Stimulated activated CD4-positive, alpha-beta T cell treated with anti-CD3 and anti-CD28 coated beads, Interleukin-1b, Interleukin-23, amount 100 ng/mL, for 1 hour (primary cell): ENCODE measurements at regions not wholly inside any gene's neighbourhood (a gene's known extent, or its start where the extent isn't known, plus 50 kb on each side); places are given as distances from the start of the nearest gene placed in this dataset.

Source experiments
- DNase-seq, 2 donors: peaks; one replicate each; pipeline ENCODE4 v3.0.0-alpha.2; 2020; ENCODE audit warnings: low read depth in 2 of 2

GRCh38 chr16:86317813-86318650 is 192.3 kb upstream of the FOXF1 start:
- DNase-seq, result no peak

GRCh38 chr16:86319585-86320236 is 190.6 kb upstream of the FOXF1 start:
- DNase-seq, result no peak

GRCh38 chr16:86320237-86320595 is 190.1 kb upstream of the FOXF1 start:
- no peak for DNase-seq

- no peak for DNase-seq
Measured at GRCh38 chr16:86321491-86321890, 188.8 kb upstream of the FOXF1 start.

- DNase-seq, result no peak
Measured at GRCh38 chr16:86322283-86322682, 188.0 kb upstream of the FOXF1 start.

GRCh38 chr16:86322806-86323205 is 187.5 kb upstream of the FOXF1 start:
- no peak for DNase-seq

GRCh38 chr16:86324320-86324719 is 186.0 kb upstream of the FOXF1 start:
- no peak for DNase-seq

- no peak for DNase-seq
Measured at GRCh38 chr16:86325360-86325759, 185.0 kb upstream of the FOXF1 start.

- no peak for DNase-seq
Measured at GRCh38 chr16:86325895-86326294, 184.4 kb upstream of the FOXF1 start.

GRCh38 chr16:86327321-86327720 is 183.0 kb upstream of the FOXF1 start:
- DNase-seq, result no peak

- DNase-seq, result no peak
Measured at GRCh38 chr16:86330906-86331305, 179.4 kb upstream of the FOXF1 start.

GRCh38 chr16:86334079-86334635 is 176.2 kb upstream of the FOXF1 start:
- no peak for DNase-seq

GRCh38 chr16:86335266-86336172 is 174.8 kb upstream of the FOXF1 start:
- no peak for DNase-seq

GRCh38 chr16:86337138-86337537 is 173.2 kb upstream of the FOXF1 start:
- DNase-seq, result no peak

GRCh38 chr16:86337581-86338402 is 172.5 kb upstream of the FOXF1 start:
- no peak for DNase-seq

GRCh38 chr16:86338403-86339115 is 171.8 kb upstream of the FOXF1 start:
- DNase-seq, result no peak

- DNase-seq, result no peak
Measured at GRCh38 chr16:86342161-86342834, 168.0 kb upstream of the FOXF1 start.

- DNase-seq, result no peak
Measured at GRCh38 chr16:86343027-86343795, 167.1 kb upstream of the FOXF1 start.
